ENCODE measurements at regions not wholly inside any gene's neighbourhood (a gene's known extent, or its start where the extent isn't known, plus 50 kb on each side); places are given as distances from the start of the nearest gene placed in this dataset.

DNA sequence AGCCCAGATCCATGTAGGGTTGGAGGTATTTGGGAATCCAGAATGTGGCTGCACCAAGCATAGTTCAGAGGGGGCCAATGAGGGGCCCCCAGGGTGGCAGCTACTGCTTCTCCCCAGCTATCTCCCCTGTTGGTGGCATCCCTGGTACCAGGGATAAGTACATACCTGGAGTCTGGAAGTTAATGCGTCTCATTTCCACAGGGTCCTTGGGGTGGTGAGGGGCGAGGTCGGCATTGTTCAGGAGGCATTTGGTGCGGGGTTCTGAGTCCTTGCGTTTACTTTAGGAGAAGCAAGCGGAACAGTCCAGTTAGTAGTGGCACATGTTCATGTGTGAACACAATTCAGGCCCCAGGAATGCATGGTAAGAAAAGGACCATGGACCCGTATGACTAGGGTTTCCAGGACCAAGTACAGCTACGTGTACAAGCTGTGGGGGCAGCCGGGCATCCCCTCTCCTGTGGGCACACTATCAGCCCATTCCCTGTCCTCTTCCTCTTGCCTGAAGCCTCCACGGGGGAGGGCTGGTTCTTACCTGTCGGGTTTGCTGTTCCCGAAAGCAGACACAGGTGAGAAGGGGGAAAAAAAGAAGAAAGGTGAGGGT is 122.3 kb downstream of the PTPRS start:
- Histone ChIP-seq H3K4me3 (ENCODE audit: control insufficient read depth in 2 of 3, extremely low read depth in 1 of 3, insufficient read depth in 2 of 3, low read depth in 1 of 3, low read length in 3 of 3) (no peak overlapping the region), H3K79me2 (ENCODE audit: control insufficient read depth, insufficient read depth, low read length) (no peaks in the 10 kb centered on the region), H3K4me1 (ENCODE audit: control insufficient read depth, extremely low read depth, insufficient read depth, low read length) (no peaks in the 10 kb centered on the region), H3K9me3 (ENCODE audit: control insufficient read depth, low read depth, low read length) (no peaks in the 10 kb centered on the region), H3K36me3 (ENCODE audit: control insufficient read depth in 2 of 2, extremely low read depth in 1 of 2, insufficient read depth in 2 of 2, low read length in 2 of 2) (peaks cover 0 to 13% of the 10 kb centered on the region in 2 experiments), H3K4me2 (ENCODE audit: control insufficient read depth, extremely low read depth, insufficient read depth, low read depth, low read length) (no peak overlapping the region), H4K20me1 (ENCODE audit: control insufficient read depth, extremely low read depth, insufficient read depth, low read length) (no peaks in the 10 kb centered on the region), H3K9me1 (ENCODE audit: control insufficient read depth, extremely low read depth, insufficient read depth, low read length) (no peaks in the 10 kb centered on the region), H3K27me3 (ENCODE audit: control insufficient read depth, extremely low read depth, insufficient read depth, low read length) (no peaks in the 10 kb centered on the region), H3K9ac (ENCODE audit: control insufficient read depth, extremely low read depth, insufficient read depth, low read length) (no peak overlapping the region), H3K27ac (ENCODE audit: control insufficient read depth, insufficient read depth, low read length) (no peak overlapping the region), H2AFZ (ENCODE audit: control insufficient read depth, low read length) (no peak overlapping the region)
- dilution Hi-C loops (cut with MboI; ENCODE audit: extremely low pct_ligation_motif_present, low sequenced_read_pairs) = no loop called here
- TF ChIP-seq EZH2 (IDR thresholded peaks at IDR 0.05; ENCODE audit: low read length) = no peak
- TF ChIP-seq, protein P1, sequence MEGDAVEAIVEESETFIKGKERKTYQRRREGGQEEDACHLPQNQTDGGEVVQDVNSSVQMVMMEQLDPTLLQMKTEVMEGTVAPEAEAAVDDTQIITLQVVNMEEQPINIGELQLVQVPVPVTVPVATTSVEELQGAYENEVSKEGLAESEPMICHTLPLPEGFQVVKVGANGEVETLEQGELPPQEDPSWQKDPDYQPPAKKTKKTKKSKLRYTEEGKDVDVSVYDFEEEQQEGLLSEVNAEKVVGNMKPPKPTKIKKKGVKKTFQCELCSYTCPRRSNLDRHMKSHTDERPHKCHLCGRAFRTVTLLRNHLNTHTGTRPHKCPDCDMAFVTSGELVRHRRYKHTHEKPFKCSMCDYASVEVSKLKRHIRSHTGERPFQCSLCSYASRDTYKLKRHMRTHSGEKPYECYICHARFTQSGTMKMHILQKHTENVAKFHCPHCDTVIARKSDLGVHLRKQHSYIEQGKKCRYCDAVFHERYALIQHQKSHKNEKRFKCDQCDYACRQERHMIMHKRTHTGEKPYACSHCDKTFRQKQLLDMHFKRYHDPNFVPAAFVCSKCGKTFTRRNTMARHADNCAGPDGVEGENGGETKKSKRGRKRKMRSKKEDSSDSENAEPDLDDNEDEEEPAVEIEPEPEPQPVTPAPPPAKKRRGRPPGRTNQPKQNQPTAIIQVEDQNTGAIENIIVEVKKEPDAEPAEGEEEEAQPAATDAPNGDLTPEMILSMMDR (optimal IDR thresholded peaks at IDR 0.05 in 1 of 3, IDR thresholded peaks at IDR 0.05 in 1 of 3, conservative IDR thresholded peaks at IDR 0.05 in 1 of 3; ENCODE audit: extremely low read depth in 1 of 3, insufficient read depth in 2 of 3, low read length in 3 of 3) = no peak
- DNase-seq (ENCODE audit: low read depth, low spot score) (no peak), FAIRE-seq (no peak)

DNA sequence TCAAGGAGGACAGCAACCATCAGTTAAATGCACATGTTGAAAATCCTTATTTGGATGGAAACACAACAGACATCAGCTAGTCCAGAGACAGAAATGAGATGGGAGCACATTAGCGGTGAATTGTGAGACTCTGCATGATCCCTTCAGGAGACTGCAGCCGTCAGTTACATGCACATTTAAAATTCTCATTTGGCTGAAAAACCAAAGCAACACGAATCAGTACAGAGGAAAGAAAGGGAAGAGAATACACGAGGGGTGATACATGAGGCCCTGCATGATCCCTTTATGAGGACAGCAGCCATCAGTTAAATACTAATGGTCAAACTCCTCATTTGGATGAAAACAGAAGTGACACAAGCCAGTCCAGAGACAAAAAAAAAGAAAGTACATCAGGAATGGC is 123.4 kb downstream of the PTPRS start:
- Histone ChIP-seq H4K20me1 (ENCODE audit: control insufficient read depth, extremely low read depth, insufficient read depth, low read length) (no peaks in the 10 kb centered on the region), H3K36me3 (ENCODE audit: control insufficient read depth in 2 of 2, extremely low read depth in 1 of 2, insufficient read depth in 2 of 2, low read length in 2 of 2) (peaks cover 0 to 14% of the 10 kb centered on the region in 2 experiments), H2AFZ (ENCODE audit: control insufficient read depth, low read length) (no peak overlapping the region), H3K4me1 (ENCODE audit: control insufficient read depth, extremely low read depth, insufficient read depth, low read length) (no peaks in the 10 kb centered on the region), H3K4me3 (ENCODE audit: control insufficient read depth in 2 of 3, extremely low read depth in 1 of 3, insufficient read depth in 2 of 3, low read depth in 1 of 3, low read length in 3 of 3) (no peak overlapping the region), H3K27me3 (ENCODE audit: control insufficient read depth, extremely low read depth, insufficient read depth, low read length) (no peaks in the 10 kb centered on the region), H3K79me2 (ENCODE audit: control insufficient read depth, insufficient read depth, low read length) (no peaks in the 10 kb centered on the region), H3K9ac (ENCODE audit: control insufficient read depth, extremely low read depth, insufficient read depth, low read length) (no peak overlapping the region), H3K9me1 (ENCODE audit: control insufficient read depth, extremely low read depth, insufficient read depth, low read length) (no peaks in the 10 kb centered on the region), H3K27ac (ENCODE audit: control insufficient read depth, insufficient read depth, low read length) (no peak overlapping the region), H3K4me2 (ENCODE audit: control insufficient read depth, extremely low read depth, insufficient read depth, low read depth, low read length) (no peak overlapping the region), H3K9me3 (ENCODE audit: control insufficient read depth, low read depth, low read length) (no peaks in the 10 kb centered on the region)
- TF ChIP-seq, protein P1 (optimal IDR thresholded peaks at IDR 0.05 in 1 of 3, IDR thresholded peaks at IDR 0.05 in 1 of 3, conservative IDR thresholded peaks at IDR 0.05 in 1 of 3; ENCODE audit: extremely low read depth in 1 of 3, insufficient read depth in 2 of 3, low read length in 3 of 3) = no peak
- no peak for TF ChIP-seq EZH2 (IDR thresholded peaks at IDR 0.05; ENCODE audit: low read length)
- FAIRE-seq (no peak), DNase-seq (ENCODE audit: low read depth, low spot score) (no peak)
- dilution Hi-C loops (cut with MboI; ENCODE audit: extremely low pct_ligation_motif_present, low sequenced_read_pairs) = no loop called here
